ENCODE measurements at regions not wholly inside any gene's neighbourhood (a gene's known extent, or its start where the extent isn't known, plus 50 kb on each side); places are given as distances from the start of the nearest gene placed in this dataset.
"Not testable (repeated sequence)": the region's sequence is repeated elsewhere in the genome, so short reads cannot be mapped to it uniquely, and the experiment has no call there.

DNA sequence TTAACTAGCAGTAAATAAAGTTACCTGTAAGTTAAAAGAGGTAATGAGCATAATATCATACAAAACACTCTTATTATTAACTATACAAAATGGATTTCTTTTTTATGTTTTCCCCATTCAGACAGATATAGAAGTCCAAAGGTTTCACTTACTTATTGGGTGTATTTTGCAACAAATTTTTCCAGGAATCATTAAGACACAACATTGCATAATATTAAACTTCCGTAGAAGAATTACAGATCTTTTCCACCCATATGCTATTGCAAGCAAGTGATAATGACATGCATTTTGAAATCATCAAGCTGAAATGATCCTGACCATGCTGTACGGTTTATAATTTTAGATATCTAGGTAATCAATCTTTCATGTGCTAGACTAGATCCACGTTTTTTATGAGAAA is 957.0 kb downstream of the NCAM2 start:
- ATAC-seq (ENCODE audit: low read depth) (no peak), DNase-seq (ENCODE audit: low spot score in 2 of 2) (no peak)
- Mint-ChIP-seq H3K4me3 (no peak overlapping the region), H3K9me3 (peaks cover 5% of the 10 kb centered on the region), H3K27me3 (no peaks in the 10 kb centered on the region), H3K4me1 (no peaks in the 10 kb centered on the region), H3K36me3 (no peaks in the 10 kb centered on the region), H3K27ac (no peak overlapping the region)

GRCh38 chr21:21957490-21957889 is 959.3 kb downstream of the NCAM2 start:
- H3K27me3 Mint-ChIP-seq: no peaks in the 10 kb centered on the region
- no peaks in the 10 kb centered on the region for H3K9me3 Mint-ChIP-seq
- H3K36me3 Mint-ChIP-seq: no peaks in the 10 kb centered on the region
- H3K4me3 Mint-ChIP-seq: no peak overlapping the region
- ATAC-seq (ENCODE audit: low read depth) (no peak), DNase-seq (ENCODE audit: low spot score in 2 of 2) (no peak)
- no peaks in the 10 kb centered on the region for H3K4me1 Mint-ChIP-seq
- H3K27ac Mint-ChIP-seq: no peak overlapping the region

- Mint-ChIP-seq H3K36me3 (no peaks in the 10 kb centered on the region), H3K27ac (no peak overlapping the region), H3K27me3 (no peaks in the 10 kb centered on the region), H3K4me3 (no peak overlapping the region), H3K9me3 (peaks cover 7% of the 10 kb centered on the region), H3K4me1 (no peaks in the 10 kb centered on the region)
- no peak for ATAC-seq (ENCODE audit: low read depth)
- DNase-seq (ENCODE audit: low spot score in 2 of 2): no peak
These were observed 965.7 kb downstream of the NCAM2 start for GRCh38 chr21:21963911-21964310.

DNA sequence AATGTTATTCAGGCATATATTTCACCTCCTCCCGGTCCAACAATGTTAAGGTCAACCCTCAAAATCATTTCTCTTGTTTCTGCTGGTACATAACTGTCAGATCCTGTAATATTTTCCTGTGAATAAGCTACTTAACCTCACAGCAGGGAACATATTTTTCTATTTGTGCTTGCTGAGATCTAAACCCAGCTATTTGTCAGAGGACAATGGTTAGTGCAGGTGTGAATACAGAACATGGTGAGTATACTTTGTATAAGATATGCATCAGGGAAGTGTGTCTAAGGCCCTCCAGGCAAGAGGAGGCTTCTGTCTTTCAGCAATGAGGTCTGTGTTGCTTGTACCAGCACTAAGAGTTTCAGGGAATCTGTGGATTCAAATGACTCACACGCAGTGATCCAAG is 970.6 kb downstream of the NCAM2 start:
- DNase-seq (ENCODE audit: low spot score in 2 of 2) (no peak), ATAC-seq (ENCODE audit: low read depth) (no peak)
- H3K9me3 Mint-ChIP-seq: peaks cover 7% of the 10 kb centered on the region

DNA sequence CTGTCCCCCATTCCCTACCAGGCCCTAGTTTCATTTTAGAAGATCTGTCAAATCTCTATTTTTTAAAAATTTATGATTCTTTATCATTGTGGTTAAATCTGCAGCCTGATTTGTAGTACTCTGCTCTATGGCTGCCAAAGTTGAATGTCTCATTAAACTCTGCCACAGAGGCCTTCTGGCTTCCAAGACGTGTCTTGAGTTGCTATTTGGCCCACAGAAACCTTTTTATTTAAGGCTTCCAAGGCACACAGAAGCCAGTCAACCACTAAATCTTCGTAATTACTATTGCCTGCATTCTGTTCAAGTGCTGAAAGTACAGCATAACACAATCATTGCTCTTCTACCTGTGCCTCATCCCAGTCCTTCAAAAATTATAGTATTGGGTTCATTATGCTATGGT is 971.0 kb downstream of the NCAM2 start:
- no peak overlapping the region for H3K4me3 Mint-ChIP-seq
- ATAC-seq (ENCODE audit: low read depth) (no peak), DNase-seq (ENCODE audit: low spot score in 2 of 2) (no peak)
- no peak overlapping the region for H3K27ac Mint-ChIP-seq
- no peaks in the 10 kb centered on the region for H3K27me3 Mint-ChIP-seq
- no peaks in the 10 kb centered on the region for H3K36me3 Mint-ChIP-seq
- H3K9me3 Mint-ChIP-seq: peaks cover 6% of the 10 kb centered on the region
- no peaks in the 10 kb centered on the region for H3K4me1 Mint-ChIP-seq

More for the DNA sequence above, 970.6 kb downstream of the NCAM2 start:
- Mint-ChIP-seq H3K27me3 (no peaks in the 10 kb centered on the region), H3K36me3 (no peaks in the 10 kb centered on the region), H3K27ac (no peak overlapping the region), H3K4me3 (no peak overlapping the region), H3K4me1 (no peaks in the 10 kb centered on the region)

DNA sequence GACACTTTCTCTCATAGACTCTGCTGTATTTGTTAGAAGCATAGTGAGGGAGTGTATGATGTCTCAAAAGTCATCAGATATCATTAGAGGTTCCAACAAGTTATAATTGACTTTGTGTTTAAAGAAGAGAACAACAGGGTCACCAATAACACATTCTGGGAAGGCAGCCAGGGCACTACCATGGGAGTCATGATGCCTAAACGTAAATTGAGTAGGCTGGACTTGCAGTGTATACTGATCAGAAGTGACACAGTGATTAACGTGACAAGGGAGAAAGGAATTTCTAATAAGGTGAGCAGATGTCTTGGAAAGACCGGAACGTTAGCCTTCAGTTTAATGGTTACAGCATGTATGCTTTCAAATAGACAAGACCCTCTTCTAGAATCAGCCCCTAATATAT is 973.2 kb downstream of the NCAM2 start:
- H3K4me3 Mint-ChIP-seq: no peak overlapping the region
- DNase-seq (ENCODE audit: low spot score in 2 of 2) (no peak), ATAC-seq (ENCODE audit: low read depth) (no peak)
- H3K9me3 Mint-ChIP-seq: no peaks in the 10 kb centered on the region
- H3K27ac Mint-ChIP-seq: no peak overlapping the region
- H3K27me3 Mint-ChIP-seq: no peaks in the 10 kb centered on the region
- no peaks in the 10 kb centered on the region for H3K36me3 Mint-ChIP-seq
- H3K4me1 Mint-ChIP-seq: no peaks in the 10 kb centered on the region

DNA sequence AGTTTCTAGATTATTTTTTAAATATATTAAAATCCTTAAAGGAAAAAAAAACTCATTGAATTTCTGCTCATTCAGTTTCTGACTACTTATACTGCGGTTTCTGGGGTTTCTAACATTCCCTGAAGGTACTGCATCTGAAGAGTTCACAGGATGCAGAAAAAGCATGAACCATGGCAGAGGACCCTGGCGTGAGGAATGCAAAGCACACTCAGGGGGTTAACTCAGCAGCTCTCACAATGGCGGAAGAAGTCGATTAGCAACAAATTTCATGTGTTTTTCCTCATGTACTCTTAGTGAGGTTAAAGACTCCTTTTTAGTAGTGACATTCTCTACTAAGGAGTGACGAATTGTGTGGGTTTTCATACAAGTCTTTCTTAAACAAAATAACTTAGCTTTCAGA is 975.6 kb downstream of the NCAM2 start:
- ATAC-seq (ENCODE audit: low read depth): no peak
- H3K27ac Mint-ChIP-seq: no peak overlapping the region
- no peak for DNase-seq (ENCODE audit: low spot score in 2 of 2)
- no peaks in the 10 kb centered on the region for H3K4me1 Mint-ChIP-seq
- no peaks in the 10 kb centered on the region for H3K27me3 Mint-ChIP-seq
- H3K4me3 Mint-ChIP-seq: no peak overlapping the region
- H3K36me3 Mint-ChIP-seq: no peaks in the 10 kb centered on the region
- no peaks in the 10 kb centered on the region for H3K9me3 Mint-ChIP-seq

GRCh38 chr21:21996891-21997290 is 998.7 kb downstream of the NCAM2 start:
- no peak overlapping the region for H3K27ac Mint-ChIP-seq
- H3K4me1 Mint-ChIP-seq: no peaks in the 10 kb centered on the region
- ATAC-seq (ENCODE audit: low read depth): no peak
- H3K9me3 Mint-ChIP-seq: peaks cover 3% of the 10 kb centered on the region
- H3K4me3 Mint-ChIP-seq: no peak overlapping the region
- no peaks in the 10 kb centered on the region for H3K27me3 Mint-ChIP-seq
- DNase-seq (ENCODE audit: low spot score in 2 of 2): no peak
- no peaks in the 10 kb centered on the region for H3K36me3 Mint-ChIP-seq

DNA sequence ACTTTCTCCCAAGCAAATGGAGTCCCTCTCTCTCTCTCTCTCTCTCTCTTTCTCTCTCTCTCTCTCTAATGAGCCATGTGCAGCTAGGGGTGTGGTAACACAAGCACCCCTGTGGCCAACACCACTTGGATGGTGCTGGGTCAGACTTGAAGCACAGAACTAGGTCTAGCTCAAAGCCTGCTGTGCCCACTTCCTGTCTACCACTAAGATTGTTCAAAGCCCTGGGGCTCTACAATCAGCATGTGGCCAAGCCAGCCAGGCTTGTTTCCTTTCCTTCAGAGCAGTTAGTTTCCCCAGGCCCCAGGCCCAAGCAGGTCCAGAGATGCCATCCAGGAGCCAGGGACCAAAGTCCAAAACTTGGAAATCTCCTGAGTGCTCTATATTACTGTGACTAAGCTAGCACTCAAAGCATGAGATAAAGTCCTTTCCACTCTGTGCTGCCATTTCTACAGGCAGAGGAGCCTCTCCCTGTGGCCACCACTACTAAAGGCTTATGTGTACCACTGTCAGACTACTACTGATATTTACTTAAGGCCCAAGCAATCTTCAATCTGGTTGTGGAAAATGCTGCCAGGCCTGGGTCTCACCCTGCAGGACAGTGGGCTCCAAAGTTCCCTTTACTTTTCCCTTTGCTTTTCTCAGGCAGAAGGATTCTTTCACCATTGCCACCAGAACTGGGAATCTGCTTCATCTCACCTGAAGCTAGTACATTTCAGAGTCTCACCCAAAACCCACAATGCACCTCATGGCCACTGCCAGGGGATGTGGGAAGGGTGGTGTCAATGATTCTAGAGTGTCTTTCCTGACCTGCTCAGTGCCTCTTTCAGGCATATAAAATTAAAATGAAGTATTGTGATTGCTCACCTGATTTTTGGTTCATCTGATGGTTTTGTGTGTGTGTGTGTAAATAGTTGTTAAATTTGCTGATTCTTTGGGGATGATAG is 999.5 kb downstream of the NCAM2 start:
- peaks cover 3% of the 10 kb centered on the region for H3K9me3 Mint-ChIP-seq
- no peak overlapping the region for H3K27ac Mint-ChIP-seq
- H3K4me1 Mint-ChIP-seq: no peaks in the 10 kb centered on the region
- no peak overlapping the region for H3K4me3 Mint-ChIP-seq
- no peaks in the 10 kb centered on the region for H3K27me3 Mint-ChIP-seq
- DNase-seq (ENCODE audit: low spot score in 2 of 2): no peak
- no peak for ATAC-seq (ENCODE audit: low read depth)
- no peaks in the 10 kb centered on the region for H3K36me3 Mint-ChIP-seq

DNA sequence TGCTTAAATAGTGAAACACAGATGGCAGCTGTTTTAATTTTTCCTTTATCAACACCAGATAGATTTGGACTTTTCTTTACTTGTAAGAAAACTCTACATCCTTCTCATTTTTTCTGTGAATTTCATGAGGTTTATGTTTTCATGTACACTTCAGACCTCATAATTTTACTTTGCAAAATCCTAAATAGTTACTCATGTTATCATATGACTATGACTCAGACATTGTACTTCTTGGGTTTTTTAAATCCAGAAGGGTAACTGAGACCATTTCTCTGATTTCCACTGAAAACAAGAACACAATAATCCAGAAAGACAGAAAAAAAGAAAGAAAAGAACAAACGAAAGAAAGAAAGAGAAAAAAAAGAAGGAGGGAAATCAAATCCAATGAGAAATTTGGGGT is 1021.6 kb downstream of the NCAM2 start:
- Mint-ChIP-seq H3K4me1 (no peaks in the 10 kb centered on the region), H3K4me3 (no peak overlapping the region), H3K27ac (no peak overlapping the region), H3K27me3 (no peaks in the 10 kb centered on the region), H3K36me3 (no peaks in the 10 kb centered on the region), H3K9me3 (no peaks in the 10 kb centered on the region)
- ATAC-seq (ENCODE audit: low read depth): no peak
- DNase-seq (ENCODE audit: low spot score in 2 of 2): no peak

GRCh38 chr21:22020221-22020620 is 1022.0 kb downstream of the NCAM2 start:
- Mint-ChIP-seq H3K4me3 (no peak overlapping the region), H3K27me3 (no peaks in the 10 kb centered on the region), H3K36me3 (no peaks in the 10 kb centered on the region), H3K9me3 (no peaks in the 10 kb centered on the region), H3K4me1 (no peaks in the 10 kb centered on the region), H3K27ac (no peak overlapping the region)
- DNase-seq (ENCODE audit: low spot score in 2 of 2): no peak
- no peak for ATAC-seq (ENCODE audit: low read depth)

DNA sequence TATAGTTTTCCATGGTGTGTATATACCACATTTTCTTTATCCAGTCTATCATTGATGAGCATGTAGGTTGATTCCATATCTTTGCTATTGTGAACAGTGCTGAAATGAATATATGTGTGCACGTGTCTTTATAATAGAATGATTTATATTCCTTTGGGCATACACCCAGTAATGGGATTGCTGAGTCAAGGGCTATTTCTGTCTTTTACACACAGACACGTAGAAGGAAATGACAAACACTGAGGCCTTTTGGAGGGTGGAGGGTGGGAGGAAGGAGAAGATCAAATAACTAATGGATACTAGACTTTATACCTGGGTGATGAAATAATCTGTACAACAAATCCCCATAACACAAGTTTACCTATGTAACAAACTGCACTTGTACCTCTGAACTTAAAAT is 1025.7 kb downstream of the NCAM2 start:
- H3K4me1 Mint-ChIP-seq; H3K27me3 Mint-ChIP-seq; H3K36me3 Mint-ChIP-seq; H3K4me3 Mint-ChIP-seq; H3K9me3 Mint-ChIP-seq; DNase-seq (ENCODE audit: low spot score in 2 of 2); H3K27ac Mint-ChIP-seq; ATAC-seq (ENCODE audit: low read depth): not testable (repeated sequence)

GRCh38 chr21:22044431-22044830 is 1046.2 kb downstream of the NCAM2 start:
- Mint-ChIP-seq H3K27ac (no peak overlapping the region), H3K36me3 (no peaks in the 10 kb centered on the region)
- ATAC-seq (ENCODE audit: low read depth): no peak

DNA sequence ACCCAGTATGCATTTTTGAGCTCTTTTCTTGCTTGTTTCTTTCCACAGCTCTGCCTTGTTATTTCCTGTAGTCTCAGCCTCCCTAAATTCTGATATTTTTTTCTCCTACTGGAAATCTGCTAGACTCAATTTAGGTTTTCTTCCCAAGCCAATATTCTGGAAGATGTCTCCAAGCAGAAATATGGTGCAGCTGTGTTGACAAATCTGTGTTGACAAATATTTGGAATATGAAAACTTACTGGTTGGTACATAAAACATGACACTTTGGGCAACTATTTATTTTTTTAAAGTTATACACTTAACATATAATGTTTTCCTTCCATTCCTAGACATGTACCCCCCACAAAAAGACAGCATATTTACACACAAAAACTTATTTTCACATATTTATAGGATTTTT is 1048.4 kb downstream of the NCAM2 start:
- H3K36me3 Mint-ChIP-seq: no peaks in the 10 kb centered on the region
- no peaks in the 10 kb centered on the region for H3K9me3 Mint-ChIP-seq
- H3K27ac Mint-ChIP-seq: no peak overlapping the region
- no peak overlapping the region for H3K4me3 Mint-ChIP-seq
- no peaks in the 10 kb centered on the region for H3K27me3 Mint-ChIP-seq
- ATAC-seq (ENCODE audit: low read depth) (no peak), DNase-seq (ENCODE audit: low spot score in 2 of 2) (no peak)
- no peaks in the 10 kb centered on the region for H3K4me1 Mint-ChIP-seq

More at GRCh38 chr21:22044431-22044830, 1046.2 kb downstream of the NCAM2 start:
- Mint-ChIP-seq H3K27me3 (no peaks in the 10 kb centered on the region), H3K4me3 (no peak overlapping the region), H3K9me3 (no peaks in the 10 kb centered on the region), H3K4me1 (no peaks in the 10 kb centered on the region)
- no peak for DNase-seq (ENCODE audit: low spot score in 2 of 2)

GRCh38 chr21:22056904-22057303 is 1058.7 kb downstream of the NCAM2 start:
- Mint-ChIP-seq H3K36me3 (no peaks in the 10 kb centered on the region), H3K9me3 (peaks cover 10% of the 10 kb centered on the region), H3K4me1 (no peaks in the 10 kb centered on the region), H3K27ac (no peak overlapping the region), H3K27me3 (no peaks in the 10 kb centered on the region), H3K4me3 (no peak overlapping the region)
- DNase-seq (ENCODE audit: low spot score in 2 of 2) (no peak), ATAC-seq (ENCODE audit: low read depth) (no peak)
